ENCODE measurements at regions not wholly inside any gene's neighbourhood (a gene's known extent, or its start where the extent isn't known, plus 50 kb on each side); places are given as distances from the start of the nearest gene placed in this dataset.

GRCh38 chr7:79666472-79666871 is 213.0 kb upstream of the MAGI2 start:
- TF ChIP-seq CTCF (IDR thresholded peaks at IDR 0.05; ENCODE audit: low read depth, low read length) (no peak), MAX (IDR thresholded peaks at IDR 0.05; ENCODE audit: low read depth, low read length) (no peak)

Measured in NB4 (cell line).